Osteoblast (primary cell): ENCODE measurements at regions not wholly inside any gene's neighbourhood (a gene's known extent, or its start where the extent isn't known, plus 50 kb on each side); places are given as distances from the start of the nearest gene placed in this dataset.

ENCODE experiments used
- DNase-seq: peaks from one replicate; pipeline ENCODE4 v3.0.0; 2011; ENCODE audit warnings: low spot score, mixed read lengths; ENCODE audit not compliant: insufficient read length; ENCODE audit errors: missing footprints
- H2AFZ ChIP-seq: 2 replicates; pipeline ENCODE4 v1.6.0; 2011; ENCODE audit warnings: mild to moderate bottlenecking, low read length
- H3K27ac ChIP-seq: 2 replicates; pipeline ENCODE4 v1.5.1; 2011; ENCODE audit warnings: mild to moderate bottlenecking, low read depth, low read length, moderate library complexity
- H3K27me3 ChIP-seq: 2 replicates; pipeline ENCODE4 v1.6.0; 2012; ENCODE audit warnings: mild to moderate bottlenecking, control low read depth, inconsistent platforms, low read length, moderate library complexity; ENCODE audit not compliant: insufficient read depth
- H3K36me3 ChIP-seq: 2 replicates; pipeline ENCODE4 v1.5.1; 2011; ENCODE audit warnings: mild to moderate bottlenecking, low read length, control low read depth, moderate library complexity; ENCODE audit not compliant: insufficient read depth
- H3K4me1 ChIP-seq: 2 replicates; pipeline ENCODE4 v1.5.1; 2011; ENCODE audit warnings: mild to moderate bottlenecking, low read length, control low read depth, moderate library complexity; ENCODE audit not compliant: insufficient read depth
- H3K4me2 ChIP-seq: 2 replicates; pipeline ENCODE4 v1.6.0; 2011; ENCODE audit warnings: mild to moderate bottlenecking, low read length; ENCODE audit not compliant: insufficient read depth
- H3K4me3 ChIP-seq: fragments of 200-600 bp; sonication (generic); 3 replicates; pipeline ENCODE4 v1.5.1; 2012; ENCODE audit warnings: mild to moderate bottlenecking, low read length, inconsistent platforms; ENCODE audit not compliant: insufficient read depth
- H3K79me2 ChIP-seq: 2 replicates; pipeline ENCODE4 v1.6.0; 2012; ENCODE audit warnings: mild to moderate bottlenecking, low read length, control low read depth, inconsistent platforms; ENCODE audit not compliant: insufficient read depth
- H3K9me3 ChIP-seq: 2 replicates; pipeline ENCODE4 v1.5.1; 2011; ENCODE audit warnings: low read depth, low read length, control low read depth
- H4K20me1 ChIP-seq: 2 replicates; pipeline ENCODE4 v1.6.0; 2012; ENCODE audit warnings: mild to moderate bottlenecking, low read length, control low read depth; ENCODE audit not compliant: insufficient read depth
- CTCF ChIP-seq: IDR thresholded peaks from 2 replicates; pipeline ENCODE4 v1.5.1; 2011; ENCODE audit warnings: mild to moderate bottlenecking, low read depth, low read length, moderate library complexity; ENCODE audit errors: extremely low read depth

- H3K9me3 ChIP-seq: no peaks in the 10 kb centered on the region
- H3K4me3 ChIP-seq: no peak overlapping the region
- peaks cover 30% of the 10 kb centered on the region for H3K4me1 ChIP-seq
- no peak for DNase-seq
- no peaks in the 10 kb centered on the region for H3K79me2 ChIP-seq
- H2AFZ ChIP-seq: no peak overlapping the region
- H3K27me3 ChIP-seq: no peaks in the 10 kb centered on the region
- H3K27ac ChIP-seq: no peak overlapping the region
- H3K36me3 ChIP-seq: no peaks in the 10 kb centered on the region
- TF ChIP-seq CTCF: no peak
- no peak overlapping the region for H3K4me2 ChIP-seq
- no peaks in the 10 kb centered on the region for H4K20me1 ChIP-seq
Observed at GRCh38 chr2:18926631-18927524, 337.5 kb upstream of the NT5C1B start.

- no peak overlapping the region for H2AFZ ChIP-seq
- no peak for TF ChIP-seq CTCF
- H3K27ac ChIP-seq: peak overlapping the region; percentile 43
- no peaks in the 10 kb centered on the region for H3K9me3 ChIP-seq
- DNase-seq: no peak
- H3K4me3 ChIP-seq: no peak overlapping the region
- H3K36me3 ChIP-seq: no peaks in the 10 kb centered on the region
- H3K79me2 ChIP-seq: no peaks in the 10 kb centered on the region
- H4K20me1 ChIP-seq: no peaks in the 10 kb centered on the region
- H3K4me2 ChIP-seq: peak overlapping the region; percentile 42
- peaks cover 30% of the 10 kb centered on the region for H3K4me1 ChIP-seq
- no peaks in the 10 kb centered on the region for H3K27me3 ChIP-seq
Observed at GRCh38 chr2:18925296-18925695, 335.9 kb upstream of the NT5C1B start.

GRCh38 chr2:18924886-18925285 is 335.5 kb upstream of the NT5C1B start:
- DNase-seq: no peak
- Histone ChIP-seq H3K9me3 (no peaks in the 10 kb centered on the region), H2AFZ (no peak overlapping the region), H3K4me2 (peak overlapping the region; percentile 42), H3K4me1 (peaks cover 30% of the 10 kb centered on the region), H3K27me3 (no peaks in the 10 kb centered on the region), H3K27ac (peak overlapping the region; percentile 40), H3K4me3 (no peak overlapping the region), H3K36me3 (no peaks in the 10 kb centered on the region), H4K20me1 (no peaks in the 10 kb centered on the region), H3K79me2 (no peaks in the 10 kb centered on the region)
- TF ChIP-seq CTCF: no peak

GRCh38 chr2:18924386-18924785 is 335.0 kb upstream of the NT5C1B start:
- H3K4me1 ChIP-seq: peaks cover 30% of the 10 kb centered on the region
- peak overlapping the region; percentile 3 for H2AFZ ChIP-seq
- no peak overlapping the region for H3K4me3 ChIP-seq
- no peaks in the 10 kb centered on the region for H3K36me3 ChIP-seq
- H3K27me3 ChIP-seq: no peaks in the 10 kb centered on the region
- DNase-seq: no peak
- no peaks in the 10 kb centered on the region for H3K9me3 ChIP-seq
- no peaks in the 10 kb centered on the region for H3K79me2 ChIP-seq
- no peak overlapping the region for H3K4me2 ChIP-seq
- no peaks in the 10 kb centered on the region for H4K20me1 ChIP-seq
- no peak overlapping the region for H3K27ac ChIP-seq
- no peak for TF ChIP-seq CTCF
